ENCODE measurements at regions not wholly inside any gene's neighbourhood (a gene's known extent, or its start where the extent isn't known, plus 50 kb on each side); places are given as distances from the start of the nearest gene placed in this dataset.

DNA sequence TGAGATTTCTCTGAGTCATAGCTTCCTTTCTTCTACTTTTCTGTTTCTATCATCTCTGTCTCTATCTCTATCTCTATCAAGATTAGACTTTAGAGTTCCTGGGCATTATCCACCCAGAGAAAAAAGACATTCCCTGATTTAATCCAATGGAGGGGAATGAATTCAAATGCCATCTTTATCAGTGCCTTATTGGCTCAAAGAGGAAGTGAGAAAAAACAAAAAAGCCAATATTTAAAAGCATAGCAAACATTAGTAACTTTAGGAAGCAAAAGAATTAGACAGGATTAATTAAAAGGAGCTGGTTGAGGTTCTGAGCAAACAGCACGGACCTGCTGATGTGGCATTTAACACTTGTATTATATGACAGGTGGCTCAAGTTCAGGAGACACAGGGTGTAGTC is 736.5 kb downstream of the REEP3 start:
- no peak overlapping the region for H3K4me3 ChIP-seq (ENCODE audit: low read depth, low read length)
- DNase-seq (ENCODE audit: low read depth): no peak
- no peak for TF ChIP-seq CTCF (conservative IDR thresholded peaks at IDR 0.05; ENCODE audit: low read depth, low read length)

- no peak for DNase-seq (ENCODE audit: low read depth)
- TF ChIP-seq CTCF (conservative IDR thresholded peaks at IDR 0.05; ENCODE audit: low read depth, low read length): no peak
- H3K4me3 ChIP-seq (ENCODE audit: low read depth, low read length): no peak overlapping the region
These were observed 739.9 kb downstream of the REEP3 start for GRCh38 chr10:64261092-64261491.

GRCh38 chr10:64261676-64262075 is 740.5 kb downstream of the REEP3 start:
- no peak for TF ChIP-seq CTCF (conservative IDR thresholded peaks at IDR 0.05; ENCODE audit: low read depth, low read length)
- H3K4me3 ChIP-seq (ENCODE audit: low read depth, low read length): no peak overlapping the region
- no peak for DNase-seq (ENCODE audit: low read depth)

GRCh38 chr10:64265961-64266360 is 744.8 kb downstream of the REEP3 start:
- no peak for DNase-seq (ENCODE audit: low read depth)
- no peak for TF ChIP-seq CTCF (conservative IDR thresholded peaks at IDR 0.05; ENCODE audit: low read depth, low read length)
- no peak overlapping the region for H3K4me3 ChIP-seq (ENCODE audit: low read depth, low read length)

DNA sequence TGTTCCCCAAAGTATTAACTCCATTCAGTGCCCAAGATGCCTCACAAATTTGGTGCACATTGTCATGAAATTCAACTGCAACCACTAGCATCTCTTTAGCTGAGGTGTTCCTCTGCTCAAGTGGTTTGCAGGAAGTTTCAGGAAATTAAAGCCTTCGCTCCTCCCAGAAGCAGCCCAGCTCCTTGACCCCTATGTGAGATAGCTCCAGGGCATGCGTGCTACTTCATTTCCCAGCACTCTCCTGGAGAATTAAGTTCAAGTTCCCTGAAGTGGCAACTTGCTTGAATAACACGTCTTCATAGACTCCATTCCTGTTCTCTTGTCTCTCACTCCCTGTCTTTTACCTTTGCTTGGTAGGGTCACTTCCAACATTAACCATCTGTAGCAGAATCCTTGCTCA is 750.3 kb downstream of the REEP3 start:
- no peak overlapping the region for H3K4me3 ChIP-seq (ENCODE audit: low read depth, low read length)
- no peak for DNase-seq (ENCODE audit: low read depth)
- no peak for TF ChIP-seq CTCF (conservative IDR thresholded peaks at IDR 0.05; ENCODE audit: low read depth, low read length)

- peak; percentile 39 for TF ChIP-seq CTCF (conservative IDR thresholded peaks at IDR 0.05; ENCODE audit: low read depth, low read length)
- DNase-seq (ENCODE audit: low read depth): no peak
These were observed 750.8 kb downstream of the REEP3 start for GRCh38 chr10:64271983-64272382.

DNA sequence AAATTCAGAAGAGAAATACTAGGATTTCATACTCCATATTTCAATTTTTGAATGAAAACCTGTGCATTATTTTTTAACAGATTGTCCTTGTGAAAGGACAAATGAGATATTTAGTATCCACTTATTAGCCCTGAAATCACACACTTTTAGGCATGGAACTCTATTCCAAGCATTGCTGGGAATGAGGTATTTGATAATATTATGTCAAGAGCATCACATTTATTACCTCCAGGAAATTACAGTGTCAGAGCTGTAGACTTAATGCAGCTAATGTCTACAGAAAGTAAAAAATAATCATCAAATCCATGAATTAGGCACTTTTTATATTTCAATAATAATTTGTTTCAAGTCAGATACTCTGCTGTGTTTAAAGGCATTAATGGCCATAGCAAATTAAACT is 753.8 kb downstream of the REEP3 start:
- no peak for TF ChIP-seq CTCF (conservative IDR thresholded peaks at IDR 0.05; ENCODE audit: low read depth, low read length)

More at GRCh38 chr10:64271983-64272382, 750.8 kb downstream of the REEP3 start:
- no peak overlapping the region for H3K4me3 ChIP-seq (ENCODE audit: low read depth, low read length)

More for the DNA sequence above, 753.8 kb downstream of the REEP3 start:
- no peak for DNase-seq (ENCODE audit: low read depth)
- H3K4me3 ChIP-seq (ENCODE audit: low read depth, low read length): no peak overlapping the region

Measured in epithelial cell of proximal tubule (primary cell).